Stimulated activated CD8-positive, alpha-beta memory T cell treated with anti-CD3 and anti-CD28 coated beads, Interleukin-12 subunit alpha, Interleukin-12 subunit beta, amount 100 ng/mL, for 4 hours (primary cell): ENCODE measurements at regions not wholly inside any gene's neighbourhood (a gene's known extent, or its start where the extent isn't known, plus 50 kb on each side); places are given as distances from the start of the nearest gene placed in this dataset.
"Not testable (repeated sequence)": the region's sequence is repeated elsewhere in the genome, so short reads cannot be mapped to it uniquely, and the experiment has no call there.

ENCODE experiments used
- DNase-seq: peaks from one replicate; pipeline ENCODE4 v3.0.0-alpha.2; 2020; ENCODE audit warnings: low read depth

DNA sequence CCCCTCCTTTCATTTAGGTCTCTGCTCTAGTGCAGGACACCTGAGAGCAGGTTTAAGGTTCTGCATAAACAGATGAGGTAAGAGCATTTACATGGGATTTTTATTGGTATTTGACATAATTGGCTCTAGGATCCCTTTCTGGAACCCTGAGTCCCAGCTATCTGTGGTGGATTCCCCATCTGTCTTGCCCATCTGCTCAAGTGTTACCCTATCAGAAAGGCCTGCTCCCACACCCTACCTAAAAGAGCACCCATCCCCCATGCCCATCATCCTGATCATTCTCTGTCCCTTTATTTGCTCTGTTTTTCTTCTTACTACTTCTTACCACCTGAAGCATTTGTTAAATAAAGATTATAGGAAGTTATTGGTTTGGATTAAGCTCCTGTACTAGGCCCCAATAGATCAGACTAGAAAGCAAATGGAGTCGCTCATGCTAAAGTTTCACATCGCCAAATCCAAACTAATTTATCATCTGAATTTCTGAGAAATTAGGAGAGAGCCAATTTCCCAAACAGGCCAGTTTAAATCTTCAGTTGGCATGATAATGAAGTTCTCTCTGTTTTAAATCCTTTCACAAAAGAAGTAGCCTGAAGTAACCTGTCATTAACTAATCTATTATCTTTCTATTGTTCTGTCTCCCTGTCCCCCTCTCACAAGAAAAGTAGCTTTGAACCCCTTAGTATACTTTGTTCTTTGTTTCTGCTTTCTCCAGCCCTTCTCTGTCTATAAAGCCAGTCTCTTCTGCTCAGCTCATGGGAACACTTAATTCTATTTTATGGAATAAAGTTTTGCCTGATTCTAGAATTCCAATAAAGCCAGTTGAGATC is 178.6 kb downstream of the ZNF674 start:
- DNase-seq = no peak

- no peak for DNase-seq
Observed at GRCh38 chrX:46354481-46354880, 190.7 kb downstream of the ZNF674 start.

DNA sequence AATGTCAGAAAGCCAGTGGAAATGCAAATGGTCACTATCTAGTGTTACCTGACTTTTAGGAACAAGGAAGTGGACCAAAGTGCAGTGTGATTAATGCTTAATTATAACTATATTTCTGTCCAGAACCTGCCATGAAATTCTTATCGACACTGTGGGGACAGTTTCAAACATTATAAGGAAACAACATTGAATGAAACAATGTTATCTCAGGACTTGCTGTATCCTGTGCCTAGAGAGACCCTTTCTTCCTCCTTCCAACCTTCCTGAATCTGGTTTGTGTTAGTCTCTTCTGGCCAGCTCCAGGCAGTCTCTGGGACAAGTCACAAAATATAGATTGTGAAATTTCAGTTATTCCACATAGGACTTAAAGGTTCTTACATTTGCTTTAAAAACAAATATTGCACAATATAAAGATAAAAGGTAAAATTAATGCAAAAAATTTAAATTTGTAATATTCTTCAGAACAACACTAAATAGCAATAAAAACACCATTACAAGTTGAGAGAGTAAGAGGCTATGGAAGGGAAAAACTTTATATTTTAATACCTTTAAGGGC is 203.4 kb downstream of the ZNF674 start:
- no peak for DNase-seq

DNA sequence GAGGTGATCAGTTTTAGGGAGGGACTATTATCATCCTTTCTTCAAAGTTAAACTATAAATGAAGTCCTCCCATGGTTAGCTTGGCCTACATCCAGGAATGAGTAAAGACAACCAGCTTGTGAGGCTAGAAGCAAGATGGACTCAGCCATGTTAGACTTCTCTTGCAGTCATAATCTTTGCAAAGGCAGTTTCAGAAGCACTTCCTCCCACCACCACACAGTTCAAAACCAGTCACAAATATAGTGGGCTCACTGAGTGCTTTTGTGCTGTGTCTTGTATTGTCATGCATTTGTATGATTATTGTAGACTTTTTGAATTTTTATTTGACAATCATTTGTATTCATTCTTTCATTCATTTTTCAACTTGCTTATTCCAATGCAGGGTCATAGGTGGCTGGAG is 204.5 kb downstream of the ZNF674 start:
- DNase-seq = no peak

GRCh38 chrX:46333550-46333949 is 211.7 kb downstream of the ZNF674 start:
- DNase-seq = no peak

- no peak for DNase-seq
Observed at GRCh38 chrX:46330981-46331380, 214.2 kb downstream of the ZNF674 start.

DNA sequence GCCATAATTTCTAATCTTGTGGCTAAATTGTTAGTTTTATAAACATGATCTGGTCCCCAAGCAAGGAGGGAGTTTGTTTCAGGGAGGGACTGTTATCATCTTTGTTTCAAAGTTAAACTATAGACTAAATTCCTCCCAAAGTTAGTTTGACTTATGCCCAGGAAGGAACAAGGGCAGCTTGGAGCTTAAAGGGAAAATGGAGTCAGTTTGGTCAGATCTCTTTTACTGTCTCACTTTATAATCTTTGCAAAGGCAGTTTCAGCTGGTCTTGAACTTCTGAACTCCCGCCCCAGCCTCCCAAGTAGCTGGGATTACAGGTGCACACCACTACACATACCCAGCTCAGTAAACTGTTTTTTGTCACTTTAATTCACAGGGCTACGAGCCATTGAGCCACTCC is 214.7 kb downstream of the ZNF674 start:
- DNase-seq = no peak

DNA sequence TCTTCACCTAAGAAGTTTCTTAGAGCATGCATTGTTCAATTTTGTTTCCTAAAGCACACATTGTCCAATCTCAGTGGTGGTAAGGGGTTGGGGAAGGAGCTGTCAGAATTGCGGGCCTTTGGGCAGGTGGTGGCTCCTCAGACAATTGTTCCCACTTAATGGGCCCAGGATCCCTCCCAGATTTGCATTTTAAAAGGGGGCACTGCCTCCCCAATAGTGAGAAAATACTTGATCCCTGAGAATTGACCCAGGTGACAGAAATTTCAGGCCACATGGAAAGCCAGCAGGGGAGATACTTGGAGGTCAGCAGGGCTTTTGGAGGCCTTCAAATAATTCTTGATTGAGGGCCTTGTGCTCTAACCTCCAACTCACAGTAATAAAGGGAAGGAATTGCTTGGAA is 217.1 kb downstream of the ZNF674 start:
- no peak for DNase-seq

GRCh38 chrX:46327566-46328115 is 217.6 kb downstream of the ZNF674 start:
- no peak for DNase-seq

DNA sequence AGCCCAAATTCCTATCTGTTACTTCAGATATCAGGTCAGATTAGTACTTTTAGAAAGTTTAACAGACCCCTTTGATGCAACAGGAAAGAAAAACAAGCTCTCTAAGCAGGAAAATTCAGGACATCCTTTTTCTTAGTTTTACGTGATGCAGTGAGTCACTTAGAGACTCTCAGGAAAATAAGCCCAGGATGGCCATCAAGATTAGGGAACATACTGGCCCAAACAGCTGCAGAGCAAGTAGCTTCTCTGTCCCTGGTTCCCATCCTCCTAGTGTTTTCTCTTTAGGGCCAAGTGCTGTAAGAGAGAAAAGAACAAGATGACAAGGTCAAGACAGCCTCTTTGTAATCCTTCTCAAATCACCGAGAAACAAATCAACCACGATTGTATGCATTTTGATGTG is 219.1 kb downstream of the ZNF674 start:
- DNase-seq = no peak

DNA sequence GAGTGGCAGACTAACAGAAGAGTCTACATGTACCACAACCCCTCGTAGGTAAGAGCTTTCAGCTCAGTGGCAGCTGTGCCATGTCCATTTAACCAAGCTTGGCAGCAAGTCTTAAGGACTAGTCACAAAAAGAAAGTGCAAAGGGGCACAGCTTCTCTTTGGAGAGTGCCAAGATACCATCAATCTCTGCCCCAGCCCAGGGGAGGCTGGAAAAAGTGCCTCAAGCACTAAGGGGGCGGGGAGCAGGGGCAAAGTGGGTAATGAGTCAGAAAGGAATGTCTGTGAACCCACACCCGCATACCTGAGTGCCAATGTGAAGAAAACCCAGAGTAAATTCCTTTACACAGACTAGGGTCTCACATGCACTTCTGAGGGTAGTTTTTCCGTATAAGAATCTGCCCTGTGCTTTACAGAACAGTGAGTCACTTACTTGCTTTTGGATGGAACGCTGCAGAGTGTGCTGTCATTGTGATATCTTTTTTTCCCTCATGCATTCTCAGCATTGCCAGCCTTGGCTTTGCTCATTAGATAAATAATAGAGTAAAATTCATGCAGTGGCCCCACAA is 219.8 kb downstream of the ZNF674 start:
- DNase-seq = peak; percentile 23

DNA sequence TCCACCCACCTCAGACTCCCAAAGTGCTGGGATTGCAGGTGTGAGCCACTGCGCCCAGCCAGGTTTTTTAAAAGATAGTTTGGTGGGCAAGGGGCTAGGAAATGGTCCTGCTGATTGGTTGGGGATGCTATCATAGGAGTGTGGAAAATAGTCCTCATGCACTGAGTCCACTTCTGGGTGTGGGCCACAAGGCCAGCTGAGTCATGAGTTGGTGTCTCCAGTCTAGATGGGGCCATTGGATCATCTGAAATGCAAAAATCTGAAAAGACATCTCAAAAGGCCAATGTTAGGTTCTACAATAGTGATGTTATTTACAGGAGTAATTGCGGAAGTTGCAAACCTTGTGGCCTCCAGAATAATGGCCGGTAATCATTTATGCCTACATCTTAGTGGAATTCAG is 221.1 kb downstream of the ZNF674 start:
- DNase-seq = no peak

DNA sequence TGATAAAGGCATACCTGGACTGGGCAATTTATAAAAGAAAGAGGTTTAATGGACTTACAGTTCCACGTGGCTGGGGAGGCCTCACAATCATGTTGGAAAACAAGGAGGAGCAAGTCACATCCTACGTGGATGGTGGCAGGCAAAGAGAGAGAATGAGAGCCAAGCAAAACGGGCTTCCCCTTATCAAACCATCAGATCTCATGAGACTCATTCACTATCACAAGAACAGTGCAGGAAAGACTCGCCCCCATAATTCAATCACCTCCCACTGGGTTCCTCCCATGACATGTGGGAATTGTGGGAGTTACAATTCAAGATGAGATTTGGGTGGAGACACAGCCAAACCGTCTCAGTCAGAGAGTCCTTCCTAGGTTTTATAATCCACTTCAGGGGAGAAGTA is 222.3 kb downstream of the ZNF674 start:
- not testable (repeated sequence) for DNase-seq

DNA sequence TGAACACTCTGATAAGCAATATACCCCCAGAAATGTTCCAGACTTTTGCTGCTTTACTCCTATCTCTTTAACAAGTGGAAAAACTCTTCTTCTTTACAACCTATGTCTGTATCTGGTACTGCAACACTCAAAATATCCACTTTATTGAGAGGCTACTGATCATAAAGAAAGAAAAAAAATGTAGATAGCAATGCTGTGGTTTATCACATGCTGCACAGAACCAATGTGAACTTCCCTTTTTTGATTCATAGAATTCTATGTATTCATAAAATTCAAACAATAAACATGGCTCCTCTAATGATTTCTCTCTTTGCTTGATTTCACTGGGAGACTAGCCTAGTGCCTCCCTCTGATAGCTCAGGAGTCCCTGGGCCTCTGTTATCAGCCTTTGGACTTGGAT is 223.5 kb downstream of the ZNF674 start:
- no peak for DNase-seq

DNA sequence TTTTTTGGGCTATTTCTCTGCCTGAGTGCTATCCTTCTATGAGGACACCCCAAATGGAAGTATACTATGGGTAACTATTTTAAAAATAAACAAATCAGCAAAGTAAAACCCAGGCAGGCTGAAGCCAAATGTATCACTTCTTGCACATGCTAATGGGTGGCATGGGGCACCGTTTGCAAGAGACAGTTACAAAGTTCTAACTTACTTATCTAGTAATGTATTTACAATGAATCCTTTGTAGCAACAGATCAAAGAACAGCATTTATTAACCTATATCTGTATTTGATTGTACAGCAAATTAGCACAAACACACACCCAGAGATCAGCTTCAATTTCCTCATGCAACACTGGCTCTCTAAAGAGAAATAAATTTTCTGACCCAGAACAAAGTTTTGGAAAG is 225.5 kb downstream of the ZNF674 start:
- no peak for DNase-seq

GRCh38 chrX:46318551-46318950 is 226.7 kb downstream of the ZNF674 start:
- DNase-seq = no peak

- DNase-seq = no peak
Observed at GRCh38 chrX:46317163-46317562, 228.1 kb downstream of the ZNF674 start.

GRCh38 chrX:46311581-46312120 is 233.6 kb downstream of the ZNF674 start:
- no peak for DNase-seq

DNA sequence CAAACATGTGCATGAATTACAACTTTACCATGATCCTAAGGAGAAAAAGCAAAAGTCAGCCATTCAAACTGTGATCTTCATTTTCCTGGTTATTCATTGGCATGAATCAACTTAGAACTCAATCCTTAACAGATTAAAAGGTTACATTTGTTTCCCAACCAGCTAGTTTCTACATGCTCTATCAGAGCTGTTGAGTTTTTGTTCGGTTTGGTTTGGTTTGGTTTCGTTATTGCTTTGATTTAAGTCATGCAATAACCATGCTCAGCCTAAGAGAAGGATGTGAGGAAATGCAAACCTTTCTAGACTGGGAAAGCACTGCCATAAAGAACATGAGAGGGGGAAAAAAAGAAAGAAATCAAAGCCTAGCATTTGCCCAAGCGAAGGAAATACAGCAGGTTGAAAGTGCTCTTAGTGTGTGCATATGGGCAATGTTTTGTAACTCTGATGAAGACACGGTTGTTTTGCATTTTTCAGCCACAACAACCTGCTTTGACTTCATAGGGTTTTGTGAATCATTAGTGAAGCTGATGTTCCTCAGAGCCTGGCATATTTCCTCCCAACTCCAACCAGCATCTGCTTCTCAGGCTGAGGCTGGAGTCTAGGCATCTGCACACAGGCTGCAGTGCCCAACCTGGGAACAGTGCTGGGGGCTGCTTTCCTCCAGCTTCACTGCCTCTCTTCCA is 234.3 kb downstream of the ZNF674 start:
- no peak for DNase-seq

- no peak for DNase-seq
Observed at GRCh38 chrX:46308110-46308509, 237.1 kb downstream of the ZNF674 start.

DNA sequence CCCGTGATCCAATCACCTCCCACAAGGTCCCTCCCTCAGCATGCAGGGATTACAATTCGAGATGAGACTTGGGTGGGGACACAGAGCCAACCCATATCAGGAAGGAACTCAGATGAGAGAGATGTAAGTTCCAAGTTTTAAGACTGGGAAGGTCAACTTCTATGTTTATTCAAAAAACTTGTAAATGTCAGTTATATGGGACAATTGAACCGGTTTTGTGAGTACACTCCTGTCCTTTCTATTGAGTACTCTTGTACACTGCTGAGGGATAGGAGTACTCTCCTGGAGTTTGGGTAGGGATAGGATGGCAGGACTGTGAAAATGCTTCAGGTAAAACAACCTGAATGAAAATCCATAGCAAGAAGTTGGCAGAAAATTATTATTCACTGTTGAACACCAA is 239.1 kb downstream of the ZNF674 start:
- DNase-seq = no peak

DNA sequence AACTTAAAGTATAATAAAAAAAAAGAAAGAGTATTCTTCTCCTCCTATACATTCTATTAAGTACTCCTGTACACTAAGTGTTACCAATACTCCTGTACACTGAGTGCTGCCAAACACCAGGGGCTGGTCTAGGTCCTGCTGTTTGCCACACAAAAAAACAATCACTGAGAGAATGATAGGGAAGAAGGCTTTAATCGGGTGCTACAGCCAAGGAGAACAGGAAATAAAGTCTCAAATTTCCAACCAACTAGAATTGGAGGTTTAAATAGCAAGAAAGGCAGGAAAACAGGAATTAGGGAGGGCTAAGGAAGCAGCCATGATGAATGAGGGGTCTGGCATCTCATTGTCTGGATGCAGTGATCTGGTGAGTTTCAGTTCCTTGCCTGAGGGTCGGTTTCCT is 239.8 kb downstream of the ZNF674 start:
- no peak for DNase-seq
